G401.6 (cell line): ENCODE measurements at regions not wholly inside any gene's neighbourhood (a gene's known extent, or its start where the extent isn't known, plus 50 kb on each side); places are given as distances from the start of the nearest gene placed in this dataset.

Source experiments
- FAIRE-seq: peaks from 2 replicates; lab custom pipeline; 2012; peaks lifted over from hg19 to GRCh38; lab: Jason Lieb, UNC

DNA sequence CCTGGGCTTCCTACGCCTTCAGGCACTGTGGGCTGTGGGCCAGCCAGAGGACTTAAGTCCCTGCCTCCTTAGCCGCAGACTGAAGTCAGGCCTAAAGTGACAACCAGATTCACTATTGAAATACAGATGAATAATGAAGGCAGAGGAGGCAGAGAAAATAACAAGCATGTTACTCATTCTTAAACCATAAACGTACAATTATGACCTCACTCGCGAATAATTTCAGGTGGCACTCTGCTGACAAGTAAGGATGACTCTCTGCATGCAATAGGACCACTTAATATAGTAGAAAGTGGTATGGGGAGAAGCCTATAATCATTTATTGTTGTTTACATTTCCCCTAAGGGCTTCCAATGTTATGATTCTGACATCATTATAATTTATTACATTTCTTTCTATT is 409.2 kb upstream of the FGF13 start:
- no peak for FAIRE-seq

DNA sequence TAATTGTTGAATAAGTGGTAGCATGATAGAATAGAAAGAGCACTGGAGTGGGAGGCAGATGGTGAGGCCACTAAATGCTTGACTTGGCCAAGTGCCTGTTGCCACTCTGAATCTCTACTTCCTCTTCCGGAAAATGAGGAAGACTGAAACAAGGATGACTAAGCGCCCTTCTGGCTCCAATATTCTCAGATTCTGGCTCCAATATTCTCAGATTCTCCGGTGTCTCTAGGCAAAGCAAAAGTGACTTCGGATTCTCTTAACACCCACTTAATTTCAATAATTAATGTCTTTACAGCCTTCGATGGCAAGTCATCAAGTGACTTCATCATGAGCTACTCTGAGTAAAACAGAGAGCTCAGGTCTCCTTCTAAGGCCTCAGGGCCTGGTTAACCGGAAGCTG is 402.2 kb upstream of the FGF13 start:
- FAIRE-seq: no peak

DNA sequence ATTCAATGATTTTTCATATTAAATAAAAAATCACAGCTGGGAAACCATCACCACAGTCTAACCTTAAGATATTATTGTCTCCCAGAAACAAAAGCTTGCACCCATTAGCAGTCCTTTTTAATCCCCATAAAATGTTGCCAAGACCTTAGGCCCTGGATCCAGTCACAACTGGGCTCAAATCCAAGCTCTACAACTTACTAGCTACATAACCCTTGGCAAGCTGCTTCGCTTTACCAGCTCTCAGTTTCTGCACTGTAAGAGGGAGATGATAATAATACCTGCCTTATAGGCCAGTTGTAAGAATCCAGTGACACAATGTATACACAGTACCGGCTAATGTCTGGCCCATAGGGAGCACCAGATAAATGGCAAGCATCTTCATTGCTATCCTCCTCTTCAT is 400.9 kb upstream of the FGF13 start:
- no peak for FAIRE-seq

DNA sequence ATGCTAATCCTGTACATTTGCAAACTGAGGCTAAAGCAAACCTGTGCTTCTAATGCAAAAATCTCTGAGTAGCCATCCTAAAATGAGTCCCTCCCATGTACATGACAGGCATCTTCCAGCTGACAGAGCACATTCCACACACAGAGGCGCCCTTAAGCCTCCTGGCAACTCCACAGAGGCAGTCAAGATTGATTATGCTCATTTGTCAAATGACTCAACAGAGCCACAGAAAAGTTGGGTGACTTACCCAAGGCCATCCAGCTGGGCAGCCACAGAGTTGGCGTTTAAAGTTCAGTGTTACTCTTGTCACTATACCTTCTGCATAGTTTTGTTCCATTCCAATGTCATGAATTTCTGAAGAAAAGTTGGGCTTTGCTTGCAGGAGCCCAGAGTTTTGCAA is 394.6 kb upstream of the FGF13 start:
- FAIRE-seq: no peak

DNA sequence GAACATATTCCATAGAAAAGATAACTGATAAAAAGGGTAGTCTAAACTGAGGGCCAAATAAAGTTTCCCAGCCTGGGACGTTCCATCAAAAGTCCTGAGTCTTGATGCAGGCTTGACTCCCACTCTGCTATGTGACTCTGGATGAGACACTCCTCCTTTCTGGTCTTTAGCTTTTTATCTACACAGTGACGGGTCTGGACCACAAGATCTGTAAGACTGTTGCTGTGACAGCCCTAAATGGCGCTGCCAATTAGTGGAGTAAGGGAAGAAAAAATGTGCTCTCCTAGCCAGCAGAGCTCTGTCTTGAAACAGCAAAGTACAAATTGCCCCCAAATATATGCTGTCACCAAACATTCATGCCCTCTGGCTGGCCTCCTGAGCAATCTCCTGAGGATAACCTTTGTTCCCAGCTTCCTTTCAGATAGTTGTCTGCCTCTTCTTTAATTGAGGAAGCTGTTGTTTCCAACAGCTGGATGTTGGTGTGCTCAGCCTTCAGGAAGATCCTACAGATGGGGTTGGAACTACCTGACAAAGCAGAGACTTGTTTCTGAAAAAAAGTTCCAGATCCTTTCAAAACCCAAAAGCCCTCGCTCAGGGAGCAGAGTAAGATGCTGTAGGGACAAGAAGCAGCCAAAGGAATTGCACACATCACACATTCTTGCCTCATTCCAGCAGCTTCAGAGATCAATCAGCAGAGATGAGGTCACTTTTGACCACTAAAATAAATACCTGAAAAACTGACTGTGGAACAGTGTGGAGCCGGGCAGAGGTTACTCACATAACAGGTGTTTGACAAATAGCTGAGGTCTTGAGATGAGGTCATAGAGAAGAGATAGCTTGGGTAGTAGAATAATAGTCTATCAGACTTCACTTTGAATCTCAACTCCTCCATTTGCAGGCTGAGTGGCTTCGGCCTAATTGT is 383.4 kb upstream of the FGF13 start:
- no peak for FAIRE-seq

DNA sequence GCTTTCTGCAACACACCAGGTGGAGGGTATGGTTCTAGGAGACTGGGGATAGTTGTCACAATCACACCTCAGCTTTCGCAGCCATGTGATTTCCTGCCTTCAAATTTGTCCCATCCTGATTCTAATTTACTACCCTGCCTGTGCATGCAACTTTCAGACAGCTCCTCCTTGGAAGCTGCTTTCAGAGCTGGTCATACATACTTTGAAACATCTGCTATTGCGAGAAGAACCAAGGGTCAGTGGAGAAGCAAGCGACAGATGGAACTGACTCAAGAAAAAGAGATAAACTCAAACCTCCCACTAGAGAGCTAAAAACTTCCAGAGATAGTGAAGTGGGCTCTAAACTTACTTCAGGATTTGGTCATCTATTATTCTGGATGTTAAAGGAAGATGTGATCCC is 381.7 kb upstream of the FGF13 start:
- FAIRE-seq: no peak

DNA sequence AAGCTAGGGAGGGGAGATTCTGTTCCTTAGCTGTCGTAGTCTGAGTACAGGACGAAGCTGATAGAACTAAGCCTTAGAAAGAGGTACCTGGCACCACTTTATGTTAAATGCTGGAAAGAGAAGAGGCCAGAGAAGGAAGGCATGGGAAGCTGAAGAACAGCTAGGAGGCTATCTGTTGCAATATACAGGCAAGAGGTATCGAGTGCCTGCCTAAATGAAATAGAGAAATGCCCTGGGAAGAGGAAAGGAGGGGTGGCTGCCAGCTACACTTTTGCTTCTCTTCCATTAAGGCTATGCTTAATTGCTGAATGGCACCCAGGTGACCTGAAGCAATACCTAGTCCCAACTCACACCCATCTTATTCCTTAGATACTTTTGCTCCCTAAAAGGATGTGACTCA is 380.4 kb upstream of the FGF13 start:
- FAIRE-seq: no peak

DNA sequence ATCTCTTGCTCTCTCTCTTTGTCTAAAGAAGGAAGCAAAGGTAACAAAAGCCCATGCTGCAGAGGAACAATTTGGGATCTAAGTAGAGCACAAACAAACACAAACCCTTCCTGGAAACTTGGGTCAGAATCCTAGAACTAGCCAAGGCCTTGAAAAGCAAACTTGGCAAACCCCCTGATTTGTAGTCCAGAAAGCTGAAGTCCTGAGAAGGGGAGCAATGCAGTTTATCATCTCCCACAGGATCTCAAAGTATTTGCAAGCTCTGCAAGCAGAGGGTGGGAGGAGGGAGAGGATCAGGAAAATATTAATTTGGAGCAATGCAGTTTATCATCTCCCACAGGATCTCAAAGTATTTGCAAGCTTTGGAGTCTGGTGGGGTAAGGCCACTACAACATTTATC is 379.5 kb upstream of the FGF13 start:
- no peak for FAIRE-seq

DNA sequence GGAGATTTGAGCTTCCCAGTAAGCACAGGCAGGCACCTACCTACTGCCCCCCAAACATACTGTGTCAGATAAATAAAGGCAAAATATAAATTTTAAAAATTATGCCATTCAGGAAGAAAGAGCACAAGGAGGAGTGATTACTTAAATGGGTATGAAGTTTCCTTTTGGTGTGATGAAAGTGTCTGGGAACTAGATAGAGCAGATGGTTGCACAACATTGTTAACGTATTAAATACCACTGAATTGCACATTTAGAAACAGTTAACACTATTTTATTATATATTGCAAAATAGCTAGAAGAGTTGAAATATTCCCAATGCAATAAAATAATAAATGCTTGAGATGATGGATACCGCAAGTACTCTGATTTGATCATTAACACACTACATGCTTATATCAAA is 374.7 kb upstream of the FGF13 start:
- FAIRE-seq: no peak

DNA sequence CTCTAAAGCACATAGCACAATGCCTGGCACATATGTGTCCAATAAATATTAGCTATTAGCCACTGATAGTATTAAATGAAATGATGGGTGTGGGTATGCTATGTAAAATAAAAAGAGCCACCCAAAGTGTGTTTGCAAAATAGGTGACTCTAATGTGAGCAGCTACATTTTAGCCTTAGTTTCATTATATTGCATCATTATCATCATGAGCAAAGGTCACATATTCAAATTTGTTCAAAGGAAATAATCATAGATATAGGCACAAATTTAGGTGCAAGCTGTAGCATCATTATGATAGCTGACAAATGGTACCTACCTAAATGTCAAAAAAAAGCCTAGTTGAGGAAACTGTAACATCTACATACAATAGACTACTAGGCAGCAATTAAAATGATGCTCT is 373.9 kb upstream of the FGF13 start:
- no peak for FAIRE-seq

DNA sequence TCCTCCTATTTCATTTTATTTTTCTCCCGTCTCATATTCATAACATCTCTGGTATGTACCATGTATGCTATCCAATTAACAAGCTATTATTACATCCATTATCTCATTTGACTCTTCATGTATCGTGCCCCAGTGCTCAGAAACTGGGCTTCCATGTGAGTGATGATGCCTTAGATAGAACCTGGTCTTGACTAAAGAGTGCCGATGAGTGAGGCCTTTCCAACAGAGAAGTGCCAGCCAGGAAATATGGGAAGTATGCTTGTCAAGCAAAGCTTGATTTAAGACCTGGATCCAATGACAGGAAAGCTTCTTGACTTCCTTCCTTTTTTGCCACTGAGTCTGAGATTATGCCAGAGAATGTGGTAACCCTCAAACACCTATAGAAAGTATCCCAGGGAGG is 371.7 kb upstream of the FGF13 start:
- FAIRE-seq: no peak

DNA sequence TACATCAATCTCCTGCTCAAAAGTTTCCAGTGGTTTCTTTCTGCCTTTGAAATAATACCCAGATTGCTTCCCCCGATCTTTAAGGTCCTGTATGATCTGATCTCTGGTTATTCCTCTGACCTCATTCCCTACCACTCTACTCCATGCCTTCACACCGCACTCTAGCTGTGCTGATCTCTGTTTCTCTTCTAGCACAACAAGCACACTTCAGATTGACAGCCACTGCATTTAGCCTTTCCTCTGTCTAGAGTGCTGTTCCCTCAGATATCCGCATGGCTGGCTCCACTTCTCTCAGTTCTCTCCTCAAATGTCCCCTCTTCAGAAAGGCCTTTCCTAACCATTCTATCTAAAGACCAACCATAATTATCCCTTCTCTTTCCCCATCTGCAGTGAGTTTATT is 370.4 kb upstream of the FGF13 start:
- FAIRE-seq: no peak

DNA sequence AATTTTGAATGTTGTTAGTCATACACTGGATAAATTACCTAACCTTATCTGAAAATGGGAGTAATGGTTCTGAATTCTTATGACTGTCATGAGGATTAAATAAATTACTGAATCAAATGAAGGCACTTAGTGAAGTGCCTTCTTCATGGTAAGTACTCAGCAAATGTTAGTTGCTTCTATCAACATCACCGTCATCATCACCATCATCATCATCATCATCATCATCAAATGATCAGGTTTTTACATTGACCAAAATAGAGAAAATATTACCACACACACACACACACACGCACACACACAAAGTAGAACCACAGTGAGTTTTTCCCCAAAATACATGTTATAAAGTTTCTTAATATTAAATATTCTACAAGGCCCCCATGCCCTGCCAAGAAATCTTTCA is 368.3 kb upstream of the FGF13 start:
- no peak for FAIRE-seq

DNA sequence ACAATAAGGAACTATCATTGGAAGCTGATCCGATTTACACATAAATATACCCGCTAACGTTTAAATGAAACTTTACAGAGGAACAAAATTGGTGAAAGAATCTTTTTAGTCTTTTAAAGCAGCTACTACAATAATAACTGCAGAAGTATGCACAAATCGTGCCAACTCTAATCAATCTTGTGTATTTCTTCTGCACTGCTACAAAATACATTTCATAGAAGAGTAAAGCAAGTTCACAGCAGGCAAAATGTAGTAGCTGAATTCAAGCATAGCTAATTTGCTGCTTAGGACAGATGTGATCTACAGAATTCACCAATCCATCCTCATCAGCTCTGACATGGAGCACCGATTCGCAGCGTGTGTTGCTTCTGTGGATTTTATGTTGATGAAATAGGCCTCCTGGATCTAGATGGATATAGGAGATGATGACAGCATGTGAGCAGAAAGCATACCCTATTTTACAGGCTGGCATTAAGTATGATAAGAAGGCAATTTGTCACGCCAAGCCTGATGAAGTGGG is 367.3 kb upstream of the FGF13 start:
- FAIRE-seq: no peak

DNA sequence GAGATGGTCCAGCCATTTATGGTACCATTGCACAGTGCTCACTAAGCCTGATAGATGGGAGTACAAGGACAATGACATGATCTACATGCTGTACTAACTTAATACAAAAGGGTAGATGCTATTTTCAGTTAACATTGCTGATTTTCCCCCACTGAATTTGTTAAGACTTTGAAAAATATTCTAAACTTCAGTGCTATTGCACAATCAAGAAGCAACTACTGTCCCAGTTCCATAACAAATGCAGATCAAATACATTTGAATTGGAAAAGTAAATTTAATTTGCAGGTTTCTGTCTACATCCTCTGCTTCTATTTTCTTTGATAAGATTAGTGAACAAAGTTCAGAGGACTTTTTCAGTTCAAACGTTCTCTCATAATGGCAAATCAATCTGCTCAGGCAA is 366.8 kb upstream of the FGF13 start:
- no peak for FAIRE-seq

DNA sequence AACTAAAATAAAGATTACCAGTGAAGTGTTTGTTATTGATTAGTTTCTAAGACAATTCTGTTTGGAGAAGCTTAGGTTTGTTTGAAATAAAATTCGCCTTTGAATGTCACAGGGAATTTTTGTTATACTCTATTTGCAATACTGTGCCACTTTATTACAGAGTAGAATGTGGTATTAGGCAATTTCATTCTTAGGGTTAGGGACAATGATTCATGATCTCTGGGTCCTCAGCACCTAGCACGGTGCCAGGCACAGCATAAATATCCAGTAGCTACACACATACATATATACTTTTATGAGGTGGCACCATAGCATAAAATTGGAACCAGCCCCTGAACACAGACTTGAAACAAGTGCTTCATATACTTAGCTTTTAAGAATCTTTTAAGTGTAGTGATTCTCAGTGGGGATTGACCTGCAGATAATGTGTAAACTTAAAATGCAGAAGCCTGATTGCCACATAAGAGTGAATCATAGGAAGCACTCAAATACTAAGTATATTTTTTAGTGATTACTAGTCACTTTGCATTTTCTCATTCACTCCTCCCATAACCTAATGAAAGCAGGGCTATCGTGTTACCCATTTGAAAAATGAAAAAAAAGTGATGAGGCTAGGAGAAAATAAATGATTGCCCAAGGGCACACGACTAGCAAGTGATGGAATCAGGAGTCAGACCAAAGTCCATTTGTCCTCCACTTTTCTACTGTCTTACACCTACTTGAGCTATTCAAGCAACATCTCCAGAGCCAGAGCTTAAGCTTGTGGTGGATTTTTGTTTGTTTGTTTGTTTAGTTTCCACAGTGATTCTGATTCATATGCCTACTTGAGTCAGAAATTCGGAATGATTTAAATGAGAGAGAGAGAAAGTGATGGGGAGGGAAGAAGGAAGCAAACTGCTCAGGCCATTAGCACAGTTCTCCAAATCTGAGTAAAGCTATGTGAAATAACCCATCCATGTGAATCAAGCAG is 366.0 kb upstream of the FGF13 start:
- FAIRE-seq: no peak

DNA sequence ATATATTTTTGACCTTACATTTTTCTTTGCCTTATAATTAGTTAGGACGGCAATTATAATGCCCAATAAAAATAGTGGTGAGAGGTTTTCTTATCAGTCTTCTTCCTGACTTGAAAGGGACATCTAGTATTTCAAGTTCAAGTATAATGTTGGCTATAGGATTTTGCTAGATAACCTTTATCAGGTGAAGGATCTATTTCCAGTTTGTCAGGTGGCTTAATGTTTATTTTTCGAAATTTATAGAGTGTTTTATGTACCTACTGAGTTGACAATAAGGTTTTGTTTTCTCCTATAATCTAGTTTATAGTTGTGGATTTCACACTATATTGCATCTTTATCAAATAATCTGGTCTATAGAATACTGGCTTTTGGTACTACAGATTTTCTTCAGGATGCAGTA is 351.8 kb upstream of the FGF13 start:
- no peak for FAIRE-seq

DNA sequence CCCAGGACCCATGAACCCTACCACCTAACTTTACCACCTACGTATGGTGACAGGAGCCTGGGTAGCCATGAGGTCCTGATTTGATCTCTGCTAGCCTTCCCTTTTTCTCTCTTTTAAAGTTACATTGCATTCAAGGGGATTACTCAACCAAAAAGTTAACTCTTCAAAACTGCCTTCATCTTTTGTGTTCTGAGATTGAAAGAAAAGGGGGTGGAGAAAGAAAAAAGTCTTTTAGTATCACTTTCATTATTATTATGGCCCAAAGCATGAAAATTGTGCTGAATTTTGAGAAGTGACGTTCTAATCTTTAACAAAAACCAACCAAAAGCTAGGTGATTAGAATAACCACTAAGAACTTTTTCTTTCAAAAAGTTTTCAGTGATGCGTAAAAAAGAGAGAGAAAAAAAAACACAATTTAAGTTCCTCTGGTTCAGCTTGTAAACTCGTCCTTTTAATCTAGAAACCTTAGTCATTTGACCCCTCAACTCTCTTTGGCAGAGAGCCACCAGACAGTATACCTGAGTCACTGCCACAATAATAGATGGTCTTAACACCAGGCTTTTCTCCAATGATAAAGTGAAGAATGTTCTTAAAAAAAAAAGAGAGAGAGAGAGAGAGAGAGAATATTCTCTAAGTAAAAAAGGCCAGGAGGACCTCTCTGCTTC is 347.4 kb upstream of the FGF13 start:
- no peak for FAIRE-seq

DNA sequence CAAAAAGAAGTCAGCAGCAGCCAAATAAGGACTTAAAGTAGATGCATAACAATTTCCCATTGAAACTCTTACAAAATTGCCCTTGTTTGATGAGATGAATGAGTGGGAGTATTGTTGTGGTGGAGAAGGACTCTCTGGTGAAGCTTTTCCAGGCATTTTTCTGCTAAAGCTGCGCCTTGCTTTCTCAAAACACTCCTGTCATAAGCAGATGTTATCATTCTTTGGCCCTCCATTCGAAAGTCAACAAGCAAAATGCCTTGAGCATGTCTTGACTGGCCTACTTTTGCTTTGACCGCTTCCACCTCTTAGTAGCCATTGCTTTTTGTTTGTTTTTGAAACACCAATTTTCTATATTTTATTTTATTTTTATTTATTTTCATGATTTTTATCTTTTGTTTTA is 340.9 kb upstream of the FGF13 start:
- FAIRE-seq: no peak

DNA sequence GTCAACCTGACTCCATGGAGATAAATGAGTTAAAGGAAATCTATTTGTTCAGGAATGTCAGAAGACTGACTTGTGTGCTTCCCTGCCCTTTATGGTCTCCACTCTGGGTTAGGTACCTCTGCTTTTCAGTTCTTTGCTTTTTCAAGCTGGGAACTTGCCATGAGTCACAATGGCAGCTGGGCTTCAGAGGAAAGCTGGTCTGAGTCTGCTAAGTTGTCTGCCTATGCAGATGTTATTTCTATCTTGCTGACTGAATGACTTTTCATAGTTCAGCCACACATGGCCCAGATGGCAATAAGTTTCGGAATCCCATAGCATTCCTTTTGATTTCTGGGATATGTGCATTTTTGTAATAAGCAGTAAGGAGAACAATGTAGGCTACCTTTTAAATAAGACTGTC is 337.9 kb upstream of the FGF13 start:
- no peak for FAIRE-seq

DNA sequence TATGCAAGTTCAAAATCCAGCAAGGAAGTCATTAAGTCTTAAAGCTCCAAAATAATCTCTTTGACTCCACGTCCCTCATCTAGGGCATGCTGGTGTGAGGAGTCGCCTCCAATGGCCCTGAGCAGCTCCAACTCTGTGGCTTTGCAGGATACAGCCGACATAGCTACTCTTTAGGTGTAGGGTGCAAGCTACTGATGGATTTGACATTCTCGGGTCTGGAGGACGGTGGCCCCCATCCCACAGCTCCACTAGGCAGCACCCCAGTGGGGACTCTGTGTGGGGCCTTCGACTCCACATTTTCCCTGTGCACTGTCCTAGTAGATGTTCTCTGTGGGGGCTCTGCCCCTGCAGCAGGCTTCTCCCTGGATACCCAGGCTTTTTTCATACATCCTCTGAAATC is 333.2 kb upstream of the FGF13 start:
- FAIRE-seq: no peak

DNA sequence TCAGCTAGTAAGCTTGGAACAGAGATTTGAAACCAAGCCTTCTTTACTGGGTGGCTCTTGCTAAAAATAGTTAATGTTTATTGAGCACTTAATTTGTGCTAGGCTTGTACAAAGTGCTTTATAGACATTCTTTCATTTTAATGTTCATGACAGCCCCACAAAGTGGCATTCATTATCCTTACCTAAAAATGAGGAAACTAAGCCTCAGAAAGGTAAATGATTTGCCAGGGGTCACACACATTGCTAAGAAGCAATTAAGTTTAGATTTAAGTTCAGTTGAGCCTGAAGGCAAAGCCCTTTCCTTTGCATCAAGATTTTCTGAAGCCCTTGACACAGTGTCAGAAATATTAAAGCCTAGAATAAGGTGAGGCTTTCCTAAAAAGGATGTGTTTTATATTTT is 327.5 kb upstream of the FGF13 start:
- no peak for FAIRE-seq

DNA sequence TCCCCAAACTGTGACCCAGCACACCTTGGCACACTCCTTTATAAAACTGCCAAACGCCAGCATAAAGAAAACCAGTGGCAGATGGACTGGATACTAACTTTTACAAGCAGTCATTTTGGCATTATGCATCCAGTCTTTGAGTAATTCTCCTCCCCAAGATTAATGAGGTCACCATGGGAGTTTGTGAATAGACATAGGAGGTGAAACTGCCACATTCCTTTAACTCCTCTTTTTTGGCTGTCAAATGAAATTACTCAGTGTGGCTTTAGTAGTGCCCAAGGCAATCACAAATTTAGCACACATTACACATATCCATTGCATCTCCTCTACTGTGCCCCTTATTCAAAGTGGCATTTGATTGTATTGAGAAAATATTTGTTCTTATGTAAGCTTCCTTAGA is 315.3 kb upstream of the FGF13 start:
- FAIRE-seq: no peak
